Central memory CD8-positive, alpha-beta T cell (primary cell): ENCODE measurements at regions not wholly inside any gene's neighbourhood (a gene's known extent, or its start where the extent isn't known, plus 50 kb on each side); places are given as distances from the start of the nearest gene placed in this dataset.
"Not testable (repeated sequence)": the region's sequence is repeated elsewhere in the genome, so short reads cannot be mapped to it uniquely, and the experiment has no call there.

Source experiments
- ATAC-seq: fragments of 150-1000 bp; cut with Tn5 transposase; replicated peaks from 2 replicates; pipeline ENCODE4 v1.10.0; 2022; ENCODE audit warnings: mild to moderate bottlenecking, moderate FRiP score, moderate number of reproducible peaks; ENCODE audit not compliant: poor library complexity, severe bottlenecking; ENCODE audit errors: extremely low read depth
- DNase-seq, 2 donors: peaks; one replicate each; pipeline ENCODE4 v3.0.0; 2021; ENCODE audit warnings: low spot score in 2 of 2
- H3K27ac Mint-ChIP-seq: one replicate; pipeline ENCODE4 v1.8.0; 2022; ENCODE audit warnings: low read depth, mild to moderate bottlenecking, moderate library complexity, mixed read lengths
- H3K27me3 Mint-ChIP-seq: one replicate; pipeline ENCODE4 v1.8.0; 2022; ENCODE audit warnings: mixed read lengths
- H3K36me3 Mint-ChIP-seq: one replicate; pipeline ENCODE4 v1.8.0; 2022; ENCODE audit warnings: mild to moderate bottlenecking, moderate library complexity, mixed read lengths; ENCODE audit not compliant: insufficient read depth
- H3K4me1 Mint-ChIP-seq: one replicate; pipeline ENCODE4 v1.8.0; 2022; ENCODE audit warnings: mixed read lengths
- H3K4me3 Mint-ChIP-seq: one replicate; pipeline ENCODE4 v1.8.0; 2022; ENCODE audit warnings: mild to moderate bottlenecking, moderate library complexity, mixed read lengths
- H3K9me3 Mint-ChIP-seq: one replicate; pipeline ENCODE4 v1.8.0; 2022; ENCODE audit warnings: mixed read lengths

DNA sequence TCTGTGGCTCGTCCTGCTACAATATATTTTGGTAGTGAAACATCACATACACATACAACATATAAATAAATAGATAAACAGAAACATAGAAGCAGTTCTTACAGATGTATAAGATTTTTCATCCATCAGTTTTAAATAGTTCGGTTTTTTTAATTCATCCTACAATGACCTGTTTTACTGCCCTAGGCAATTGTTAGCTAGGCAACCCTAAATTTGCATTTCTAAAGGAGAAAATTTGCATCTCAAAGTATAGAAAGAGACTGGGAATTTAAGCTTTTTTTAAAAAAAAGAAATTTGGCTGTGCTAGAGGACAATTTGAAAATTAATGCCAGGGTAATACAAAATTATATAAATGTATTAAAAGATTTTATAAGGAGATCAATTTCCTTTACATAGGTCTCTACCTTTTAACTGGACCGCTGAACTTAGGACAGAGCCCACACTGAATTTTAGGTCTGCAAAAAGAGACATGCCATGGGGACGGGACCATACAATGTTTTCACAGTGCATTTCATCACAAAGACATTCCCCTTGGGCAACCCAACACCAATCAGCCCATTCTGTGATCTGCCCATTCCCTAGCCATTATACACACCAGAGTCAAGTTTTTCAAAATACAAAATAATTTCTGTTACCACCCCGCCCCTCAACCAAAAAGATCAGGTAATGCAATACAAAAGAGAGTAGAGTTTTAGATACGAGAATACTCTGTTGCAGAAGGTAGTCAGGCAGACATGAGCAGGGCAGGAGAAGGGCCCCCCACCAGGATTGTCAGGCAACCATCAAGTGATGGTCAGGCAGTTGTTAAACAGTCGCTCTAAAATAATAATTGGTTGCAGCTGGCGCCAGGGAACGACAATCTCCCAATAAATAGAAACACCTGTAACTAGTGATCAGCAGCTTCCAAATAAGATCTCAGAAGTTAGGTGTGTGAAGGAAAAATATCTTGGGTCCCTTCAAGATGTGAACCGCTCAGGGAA, 299.7 kb upstream of the SGCG start:
- ATAC-seq: no peak
- Mint-ChIP-seq H3K9me3 (no peaks in the 10 kb centered on the region), H3K27me3 (no peaks in the 10 kb centered on the region), H3K27ac (no peak overlapping the region), H3K4me1 (no peaks in the 10 kb centered on the region), H3K36me3 (no peaks in the 10 kb centered on the region), H3K4me3 (no peak overlapping the region)
- DNase-seq: no peak

DNA sequence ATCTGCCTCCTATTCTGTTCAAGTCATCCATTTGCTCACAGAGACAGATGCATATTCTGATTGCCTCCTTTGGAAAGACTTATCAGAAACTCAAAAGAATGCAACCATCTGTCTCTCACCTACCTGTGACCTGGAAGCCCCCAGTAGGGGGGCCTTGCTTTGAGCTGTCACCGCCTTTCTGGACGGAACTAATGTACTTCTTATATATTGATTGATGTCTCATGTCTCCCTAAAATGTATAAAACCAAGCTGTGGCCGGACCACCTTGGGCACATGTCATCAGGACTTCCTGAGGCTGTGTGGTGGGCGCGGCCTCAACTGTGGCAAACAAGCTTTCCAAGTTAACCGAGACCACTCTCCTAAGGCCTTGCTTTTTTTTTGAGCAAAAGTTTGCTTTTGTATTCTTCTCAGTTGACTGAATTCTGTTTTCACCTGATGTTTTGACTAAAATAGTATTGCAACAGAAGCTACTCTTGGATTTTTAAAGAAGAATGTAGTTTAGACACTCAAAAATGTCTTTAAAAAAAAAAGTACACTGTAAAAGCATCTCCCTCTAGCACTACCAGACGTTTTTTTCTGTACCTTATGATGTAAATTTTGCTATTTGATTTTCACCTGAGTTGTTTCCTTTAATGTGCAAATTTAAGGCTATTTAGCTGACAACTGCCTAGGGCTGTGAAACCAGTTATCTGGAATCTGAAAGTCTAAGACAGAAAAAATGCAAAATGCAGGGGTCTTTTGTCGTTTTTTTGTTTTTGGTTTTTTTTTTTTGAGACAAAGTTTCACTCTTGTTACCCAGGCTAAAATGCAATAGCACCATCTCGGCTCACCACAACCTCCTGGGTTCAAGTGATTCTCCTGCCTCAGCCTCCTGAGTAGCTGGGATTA, 298.8 kb upstream of the SGCG start:
- ATAC-seq, H3K9me3 Mint-ChIP-seq, DNase-seq, H3K27me3 Mint-ChIP-seq, H3K36me3 Mint-ChIP-seq, H3K4me3 Mint-ChIP-seq, H3K27ac Mint-ChIP-seq, H3K4me1 Mint-ChIP-seq: not testable (repeated sequence)

DNA sequence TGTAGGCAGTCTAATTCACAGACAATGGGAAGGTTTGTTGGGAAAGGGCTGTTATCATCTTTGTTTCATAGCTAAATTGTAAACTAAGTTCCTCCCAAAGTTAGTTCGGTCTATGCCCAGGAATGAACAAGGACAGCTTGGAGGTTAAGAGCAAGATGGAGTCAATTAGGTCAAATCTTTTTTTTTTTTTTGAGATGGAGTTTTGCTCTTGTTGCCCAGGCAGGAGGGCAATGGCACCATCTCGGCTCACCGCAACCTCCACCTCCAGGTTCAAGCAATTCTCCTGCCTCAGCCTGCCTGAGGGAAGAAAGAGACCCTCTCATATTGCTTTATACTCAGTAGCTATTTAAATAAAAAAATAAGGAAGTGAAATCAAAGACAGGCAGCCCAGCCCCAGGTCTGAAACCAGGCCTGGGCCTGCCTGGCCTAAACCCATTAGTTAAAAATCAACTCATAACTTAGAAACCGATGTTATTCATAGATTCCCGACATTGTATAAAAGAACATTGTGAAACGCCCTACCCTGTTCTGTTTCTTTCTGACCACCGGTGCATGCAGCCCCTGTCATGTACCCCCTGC, 297.4 kb upstream of the SGCG start:
- Mint-ChIP-seq H3K27ac (no peak overlapping the region), H3K9me3 (no peaks in the 10 kb centered on the region), H3K27me3 (no peaks in the 10 kb centered on the region), H3K4me1 (no peaks in the 10 kb centered on the region), H3K4me3 (no peak overlapping the region), H3K36me3 (no peaks in the 10 kb centered on the region)
- DNase-seq: no peak
- ATAC-seq: no peak

DNA sequence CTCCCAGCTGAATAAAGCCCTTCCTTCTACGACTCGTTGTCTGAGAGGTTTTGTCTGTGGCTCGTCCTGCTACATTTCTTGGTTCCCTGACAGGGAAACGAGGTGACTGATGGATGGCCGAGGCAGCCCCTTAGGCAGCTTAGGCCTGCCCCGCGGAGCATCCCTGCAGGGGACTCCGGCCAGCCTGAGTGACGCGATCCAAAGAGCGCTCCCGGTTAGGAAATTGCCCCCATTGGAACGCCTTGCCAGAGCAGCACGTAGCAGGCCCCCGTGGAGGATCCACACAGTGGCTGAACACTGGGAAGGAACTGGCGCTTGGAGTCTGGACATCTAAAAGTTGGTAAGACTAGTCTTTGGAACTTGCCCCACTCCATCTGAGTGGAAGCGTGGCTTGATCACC, 296.8 kb upstream of the SGCG start:
- no peaks in the 10 kb centered on the region for H3K36me3 Mint-ChIP-seq
- DNase-seq: no peak
- ATAC-seq: no peak

DNA sequence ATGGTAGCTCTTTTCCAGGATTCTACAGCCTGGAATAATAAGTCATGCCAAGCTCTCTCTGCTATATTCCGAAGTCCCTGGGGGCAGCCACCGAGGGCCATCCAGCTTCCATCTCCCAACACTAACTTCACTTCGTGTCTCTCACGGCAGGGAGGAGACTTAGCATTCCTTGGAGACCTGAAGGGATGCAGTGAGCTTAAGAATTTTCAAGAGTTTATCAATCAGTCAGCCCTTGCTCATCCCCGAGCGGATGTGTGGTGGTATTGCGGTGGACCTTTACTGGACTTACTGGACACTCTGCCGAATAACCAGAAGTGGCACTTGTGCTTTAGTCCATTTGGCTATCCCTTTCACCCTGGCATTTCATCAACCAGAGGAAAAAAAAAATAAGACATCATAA, 294.7 kb upstream of the SGCG start:
- not testable (repeated sequence) for H3K4me3 Mint-ChIP-seq, ATAC-seq, DNase-seq, H3K36me3 Mint-ChIP-seq, H3K9me3 Mint-ChIP-seq, H3K4me1 Mint-ChIP-seq, H3K27me3 Mint-ChIP-seq, H3K27ac Mint-ChIP-seq

More for the DNA sequence above, 296.8 kb upstream of the SGCG start:
- Mint-ChIP-seq H3K4me1 (no peaks in the 10 kb centered on the region), H3K4me3 (no peak overlapping the region), H3K27ac (no peak overlapping the region), H3K9me3 (no peaks in the 10 kb centered on the region), H3K27me3 (no peaks in the 10 kb centered on the region)

DNA sequence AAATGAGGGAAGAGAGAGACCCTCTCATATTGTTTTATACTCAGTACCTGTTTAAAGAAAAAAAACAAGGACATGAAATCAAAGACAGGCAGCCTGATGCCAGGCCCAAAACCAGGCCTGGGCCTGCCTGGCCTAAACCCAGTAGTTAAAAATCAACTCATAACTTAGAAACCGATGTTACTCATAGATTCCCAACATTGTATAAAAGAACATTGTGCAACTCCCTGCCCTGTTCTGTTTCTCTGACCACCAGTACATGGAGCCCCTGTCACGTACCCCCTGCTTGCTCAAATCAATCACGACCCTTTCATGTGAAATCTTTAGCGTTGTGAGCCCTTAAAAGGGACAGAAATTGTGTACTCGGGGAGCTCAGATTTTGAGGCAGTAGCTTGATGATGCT, 291.4 kb upstream of the SGCG start:
- DNase-seq, H3K36me3 Mint-ChIP-seq, H3K4me1 Mint-ChIP-seq, H3K27me3 Mint-ChIP-seq, ATAC-seq, H3K9me3 Mint-ChIP-seq, H3K27ac Mint-ChIP-seq, H3K4me3 Mint-ChIP-seq: not testable (repeated sequence)

DNA sequence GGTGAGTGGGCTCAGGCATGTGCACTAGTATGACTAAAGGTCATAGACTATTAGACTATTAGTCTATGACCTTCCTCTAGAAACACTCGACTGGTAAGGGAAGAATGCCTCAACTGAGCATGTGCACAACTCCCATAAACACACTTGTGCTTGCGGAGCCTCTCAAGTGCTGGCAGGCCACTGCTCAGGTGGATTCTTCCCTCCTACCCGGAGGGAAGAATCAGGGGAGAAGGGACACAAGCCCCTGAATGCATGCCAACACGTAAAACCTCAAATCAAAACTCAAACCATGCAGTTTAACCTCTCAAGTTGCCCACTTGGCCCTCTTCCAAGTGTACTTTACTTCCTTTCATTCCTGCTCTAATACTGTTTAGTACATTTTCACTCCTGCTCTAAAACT, 287.6 kb upstream of the SGCG start:
- H3K9me3 Mint-ChIP-seq: no peaks in the 10 kb centered on the region
- H3K27me3 Mint-ChIP-seq: no peaks in the 10 kb centered on the region
- DNase-seq: no peak

DNA sequence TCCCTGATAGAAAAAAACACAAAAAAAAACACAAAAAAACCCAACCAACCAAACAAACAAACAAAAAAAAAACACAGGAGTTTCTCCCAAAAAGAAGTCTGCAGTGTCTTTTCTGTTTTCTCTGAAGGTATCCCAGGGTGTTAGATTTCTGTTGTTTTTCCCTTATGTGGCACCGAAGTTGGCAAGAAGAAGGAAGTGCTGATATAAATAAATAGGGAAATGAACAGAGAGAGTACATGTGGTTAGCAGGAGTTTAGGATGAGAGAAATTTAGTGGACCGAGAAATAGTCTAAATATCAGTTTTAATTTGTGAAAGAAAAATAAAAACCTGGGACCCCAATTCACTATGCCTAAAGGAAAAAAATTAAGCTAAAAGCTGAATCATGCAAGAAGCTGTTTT, 287.0 kb upstream of the SGCG start:
- no peaks in the 10 kb centered on the region for H3K36me3 Mint-ChIP-seq
- H3K27me3 Mint-ChIP-seq: no peaks in the 10 kb centered on the region
- H3K9me3 Mint-ChIP-seq: no peaks in the 10 kb centered on the region
- H3K4me3 Mint-ChIP-seq: no peak overlapping the region
- no peak overlapping the region for H3K27ac Mint-ChIP-seq
- no peak for ATAC-seq
- no peak for DNase-seq
- no peaks in the 10 kb centered on the region for H3K4me1 Mint-ChIP-seq

More for the DNA sequence above, 287.6 kb upstream of the SGCG start:
- H3K4me3 Mint-ChIP-seq: no peak overlapping the region
- H3K36me3 Mint-ChIP-seq: no peaks in the 10 kb centered on the region
- no peaks in the 10 kb centered on the region for H3K4me1 Mint-ChIP-seq
- ATAC-seq: no peak
- H3K27ac Mint-ChIP-seq: no peak overlapping the region

DNA sequence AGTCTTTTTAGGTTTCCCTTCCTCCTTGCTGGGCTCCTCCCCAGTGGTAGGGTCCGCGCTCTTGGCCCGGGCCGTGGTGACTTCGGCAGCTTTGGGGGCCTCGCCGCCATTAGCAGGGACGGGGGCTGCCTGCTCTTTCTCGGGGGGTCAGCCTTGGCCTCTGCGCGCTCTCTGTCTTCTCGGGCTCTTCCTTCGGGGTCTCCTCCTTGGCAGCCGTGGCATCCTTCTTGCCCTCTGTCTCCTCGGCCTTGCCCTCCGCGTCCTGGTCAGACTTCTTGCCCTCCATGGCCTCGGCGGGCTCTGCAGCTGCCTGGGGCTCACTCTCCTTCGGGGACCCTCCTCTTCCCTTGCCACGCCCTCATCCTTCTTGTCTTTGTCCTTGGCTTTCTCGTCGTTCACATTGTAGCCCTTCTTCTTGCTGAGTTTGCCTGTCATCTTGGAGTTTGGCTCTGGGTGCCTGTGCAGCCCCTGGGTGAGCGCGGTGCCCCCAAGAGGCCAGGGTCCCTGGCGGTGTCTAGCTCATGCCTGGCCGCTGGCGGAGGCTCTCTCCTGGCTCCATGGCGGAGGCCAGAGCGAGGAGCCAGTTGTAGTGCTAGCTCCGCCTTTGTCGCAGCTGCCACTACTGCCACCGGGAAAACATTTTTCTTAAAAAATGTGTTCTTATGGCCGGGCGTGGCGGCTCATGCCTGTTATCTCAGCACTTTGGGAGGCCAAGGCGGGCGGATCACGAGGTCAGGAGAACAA, 283.0 kb upstream of the SGCG start:
- Mint-ChIP-seq H3K27ac (no peak overlapping the region), H3K9me3 (no peaks in the 10 kb centered on the region), H3K36me3 (no peaks in the 10 kb centered on the region), H3K4me1 (no peaks in the 10 kb centered on the region), H3K27me3 (no peaks in the 10 kb centered on the region), H3K4me3 (no peak overlapping the region)
- ATAC-seq: no peak
- DNase-seq: no peak

DNA sequence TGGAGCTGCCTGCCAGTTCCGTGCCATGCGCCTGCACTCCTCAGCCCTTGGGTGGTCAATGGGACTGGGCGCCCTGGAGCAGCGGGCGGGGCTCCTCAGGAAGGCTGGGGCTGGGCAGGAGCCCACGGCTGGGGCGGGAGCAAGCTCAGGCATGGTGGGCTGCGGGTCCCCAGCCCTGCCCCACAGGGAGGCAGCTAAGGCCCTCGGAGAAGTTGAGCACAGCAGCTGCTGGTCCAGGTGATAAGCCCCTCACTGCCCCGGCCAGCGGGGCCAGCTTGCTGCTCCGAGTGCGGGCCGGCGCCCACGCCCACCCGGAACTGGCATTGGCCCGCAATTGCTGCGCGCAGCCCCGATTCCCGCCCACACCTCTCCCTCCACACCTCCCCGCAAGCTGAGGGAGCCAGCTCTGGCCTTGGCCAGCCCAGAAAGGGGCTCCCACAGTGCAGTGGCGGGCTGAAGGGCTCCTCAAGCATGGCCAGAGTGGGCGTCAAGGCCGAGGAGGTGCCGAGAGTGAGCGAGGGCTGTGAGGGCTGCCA, 280.3 kb upstream of the SGCG start:
- not testable (repeated sequence) for H3K9me3 Mint-ChIP-seq, DNase-seq, H3K36me3 Mint-ChIP-seq, H3K27ac Mint-ChIP-seq, H3K4me1 Mint-ChIP-seq, ATAC-seq, H3K4me3 Mint-ChIP-seq
- H3K27me3 Mint-ChIP-seq: peaks cover 11% of the 10 kb centered on the region

DNA sequence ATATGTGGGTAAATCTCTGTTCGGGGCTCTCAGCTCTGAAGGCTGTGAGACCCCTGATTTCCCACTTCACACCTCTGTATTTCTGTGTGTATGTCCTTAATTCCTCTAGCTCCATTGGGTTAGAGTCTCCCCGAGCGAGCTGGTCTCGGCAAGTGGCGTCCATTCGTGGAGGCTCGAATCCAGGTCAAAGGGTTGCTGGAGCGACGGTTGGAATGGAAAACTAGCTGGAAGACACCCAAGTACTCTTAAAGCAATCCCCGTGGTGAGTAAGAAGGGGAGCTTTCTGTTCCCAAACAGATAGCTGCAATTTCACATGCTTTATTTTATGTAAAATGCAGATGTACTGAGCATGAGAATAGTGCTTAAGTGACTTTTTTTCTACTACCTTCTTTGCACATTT, 277.5 kb upstream of the SGCG start:
- Mint-ChIP-seq H3K4me1 (no peaks in the 10 kb centered on the region), H3K27ac (no peak overlapping the region), H3K9me3 (no peaks in the 10 kb centered on the region), H3K36me3 (no peaks in the 10 kb centered on the region), H3K4me3 (no peak overlapping the region), H3K27me3 (peaks cover 11% of the 10 kb centered on the region)
- ATAC-seq (no peak), DNase-seq (no peak)

DNA sequence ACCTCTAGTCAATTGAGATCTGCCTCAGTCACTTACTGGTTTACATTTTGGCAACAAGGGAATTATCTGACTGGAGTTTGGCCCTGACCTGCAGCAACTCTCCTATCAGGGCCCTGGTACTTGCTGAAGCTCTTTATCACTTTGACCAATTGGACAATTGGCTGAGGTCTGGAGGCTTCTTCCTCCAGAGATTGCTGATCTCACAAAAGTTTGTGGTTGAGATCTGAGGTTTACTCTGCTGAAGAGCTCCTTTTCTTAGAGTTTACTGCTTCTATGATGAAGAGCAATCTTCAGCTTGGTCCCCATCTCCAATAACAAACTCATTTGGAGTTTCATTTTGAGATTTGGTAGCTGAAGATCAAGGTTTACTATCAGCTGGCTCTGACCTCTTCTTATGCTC, 276.9 kb upstream of the SGCG start:
- no peak overlapping the region for H3K27ac Mint-ChIP-seq
- peaks cover 11% of the 10 kb centered on the region for H3K27me3 Mint-ChIP-seq
- DNase-seq (no peak), ATAC-seq (no peak)
- H3K36me3 Mint-ChIP-seq: no peaks in the 10 kb centered on the region
- no peaks in the 10 kb centered on the region for H3K4me1 Mint-ChIP-seq
- no peak overlapping the region for H3K4me3 Mint-ChIP-seq
- no peaks in the 10 kb centered on the region for H3K9me3 Mint-ChIP-seq
